ENCODE measurements at regions not wholly inside any gene's neighbourhood (a gene's known extent, or its start where the extent isn't known, plus 50 kb on each side); places are given as distances from the start of the nearest gene placed in this dataset.
"Not testable (repeated sequence)": the region's sequence is repeated elsewhere in the genome, so short reads cannot be mapped to it uniquely, and the experiment has no call there.

GRCh38 chr7:145105561-145105960 is 269.7 kb upstream of the TPK1 start:
- Mint-ChIP-seq H3K36me3 (ENCODE audit: low read depth, unreplicated experiment) (no peaks in the 10 kb centered on the region), H3K9me3 (ENCODE audit: unreplicated experiment) (no peaks in the 10 kb centered on the region), H3K4me3 (ENCODE audit: unreplicated experiment) (no peak overlapping the region), H3K27me3 (ENCODE audit: unreplicated experiment) (no peaks in the 10 kb centered on the region), H3K27ac (ENCODE audit: unreplicated experiment) (no peak overlapping the region), H3K4me1 (ENCODE audit: unreplicated experiment) (no peaks in the 10 kb centered on the region)
- no peak for TF ChIP-seq CTCF (IDR thresholded peaks at IDR 0.05; ENCODE audit: unreplicated experiment)
- DNase-seq (ENCODE audit: low spot score), result no peak

DNA sequence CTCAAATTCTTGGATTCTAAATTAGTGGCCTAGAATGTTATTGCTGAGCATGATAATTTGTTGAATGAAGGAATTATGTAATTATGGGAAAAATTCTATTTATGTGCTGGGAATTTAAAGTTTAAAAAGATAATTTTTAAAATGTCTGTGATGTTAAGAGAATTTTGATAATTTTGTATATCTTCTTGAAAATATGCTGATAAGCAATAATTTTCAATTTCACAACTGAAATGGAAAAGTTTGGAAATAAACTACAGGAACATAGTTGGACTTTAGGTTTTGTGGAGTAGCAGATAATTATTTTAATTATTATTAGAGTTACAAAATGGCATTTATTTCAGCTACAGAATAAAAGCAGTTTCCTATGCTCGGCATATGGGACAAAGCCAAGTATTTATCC is 268.5 kb upstream of the TPK1 start:
- Mint-ChIP-seq H3K9me3 (ENCODE audit: unreplicated experiment) (no peaks in the 10 kb centered on the region), H3K4me1 (ENCODE audit: unreplicated experiment) (no peaks in the 10 kb centered on the region), H3K36me3 (ENCODE audit: low read depth, unreplicated experiment) (no peaks in the 10 kb centered on the region), H3K27ac (ENCODE audit: unreplicated experiment) (no peak overlapping the region), H3K4me3 (ENCODE audit: unreplicated experiment) (no peak overlapping the region), H3K27me3 (ENCODE audit: unreplicated experiment) (no peaks in the 10 kb centered on the region)
- no peak for DNase-seq (ENCODE audit: low spot score)
- TF ChIP-seq CTCF (IDR thresholded peaks at IDR 0.05; ENCODE audit: unreplicated experiment), result no peak

- H3K9me3 Mint-ChIP-seq (ENCODE audit: unreplicated experiment); H3K27me3 Mint-ChIP-seq (ENCODE audit: unreplicated experiment); H3K27ac Mint-ChIP-seq (ENCODE audit: unreplicated experiment); H3K36me3 Mint-ChIP-seq (ENCODE audit: low read depth, unreplicated experiment); DNase-seq (ENCODE audit: low spot score); H3K4me1 Mint-ChIP-seq (ENCODE audit: unreplicated experiment); H3K4me3 Mint-ChIP-seq (ENCODE audit: unreplicated experiment): not testable (repeated sequence)
These were observed 266.3 kb upstream of the TPK1 start for GRCh38 chr7:145102199-145102598.

DNA sequence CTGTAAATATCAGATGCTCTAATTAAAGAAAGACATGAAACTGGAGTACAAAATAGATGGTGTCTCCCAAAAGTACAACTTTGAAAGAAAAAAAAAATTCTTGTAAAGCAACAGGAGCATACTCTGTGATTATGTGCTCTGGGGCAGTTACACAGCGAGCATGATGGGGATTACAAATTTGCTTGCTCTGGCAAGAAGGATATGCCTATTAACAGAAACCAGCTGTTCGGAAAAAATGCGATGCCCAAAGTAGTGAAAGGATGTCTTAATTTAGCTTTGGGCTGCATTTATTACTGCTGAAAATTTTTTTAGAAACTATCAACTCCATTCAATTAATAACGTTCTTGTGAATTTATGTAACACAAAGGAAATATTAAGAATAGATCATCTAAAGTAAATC is 256.9 kb upstream of the TPK1 start:
- Mint-ChIP-seq H3K36me3 (ENCODE audit: low read depth, unreplicated experiment) (no peaks in the 10 kb centered on the region), H3K9me3 (ENCODE audit: unreplicated experiment) (peaks cover 2% of the 10 kb centered on the region), H3K27me3 (ENCODE audit: unreplicated experiment) (no peaks in the 10 kb centered on the region), H3K27ac (ENCODE audit: unreplicated experiment) (no peak overlapping the region), H3K4me1 (ENCODE audit: unreplicated experiment) (no peaks in the 10 kb centered on the region), H3K4me3 (ENCODE audit: unreplicated experiment) (no peak overlapping the region)
- TF ChIP-seq CTCF (IDR thresholded peaks at IDR 0.05; ENCODE audit: unreplicated experiment), result no peak
- no peak for DNase-seq (ENCODE audit: low spot score)

GRCh38 chr7:145088111-145088745 is 252.4 kb upstream of the TPK1 start:
- no peaks in the 10 kb centered on the region for H3K36me3 Mint-ChIP-seq (ENCODE audit: low read depth, unreplicated experiment)
- TF ChIP-seq CTCF (IDR thresholded peaks at IDR 0.05; ENCODE audit: unreplicated experiment), result no peak

More at GRCh38 chr7:145088111-145088745, 252.4 kb upstream of the TPK1 start:
- H3K9me3 Mint-ChIP-seq (ENCODE audit: unreplicated experiment), result no peaks in the 10 kb centered on the region
- no peaks in the 10 kb centered on the region for H3K4me1 Mint-ChIP-seq (ENCODE audit: unreplicated experiment)
- peaks cover 1% of the 10 kb centered on the region for H3K27me3 Mint-ChIP-seq (ENCODE audit: unreplicated experiment)
- no peak overlapping the region for H3K4me3 Mint-ChIP-seq (ENCODE audit: unreplicated experiment)
- no peak overlapping the region for H3K27ac Mint-ChIP-seq (ENCODE audit: unreplicated experiment)
- no peak for DNase-seq (ENCODE audit: low spot score)
